HT-29 (cell line): ENCODE measurements at regions not wholly inside any gene's neighbourhood (a gene's known extent, or its start where the extent isn't known, plus 50 kb on each side); places are given as distances from the start of the nearest gene placed in this dataset.

Source experiments
- DNase-seq: peaks from one replicate; pipeline ENCODE4 v3.0.0-alpha.2; 2015; ENCODE audit warnings: low spot score

- no peak for DNase-seq
Measured at GRCh38 chr3:127458696-127459604, 131.6 kb downstream of the TPRA1 start.

DNA sequence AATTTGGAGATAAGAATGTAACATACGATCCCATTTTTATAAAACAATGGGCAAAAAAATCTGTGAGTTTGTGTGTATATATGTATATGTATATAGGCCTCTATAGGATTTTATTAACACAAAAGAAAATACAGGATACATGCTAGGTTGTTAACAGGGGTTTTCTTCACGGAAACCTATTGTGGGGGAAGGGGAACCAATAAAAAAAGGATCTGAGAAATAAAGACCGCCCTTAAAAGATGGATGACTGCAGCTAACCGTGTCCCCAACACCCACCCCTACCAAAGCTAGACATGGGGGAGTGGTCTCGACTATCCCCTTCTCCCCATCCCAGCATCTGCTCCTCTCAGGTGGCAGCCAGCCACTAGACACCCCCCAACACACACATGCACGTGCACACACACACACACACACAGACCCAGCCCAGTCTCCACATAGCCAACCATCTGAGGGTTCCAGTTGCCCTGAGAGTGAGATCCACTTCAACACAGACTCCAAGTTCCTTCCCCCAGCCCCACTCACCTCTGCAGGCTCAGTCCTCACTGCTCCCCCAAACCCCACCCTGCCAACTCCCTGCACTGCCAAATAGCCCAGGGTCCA lies 132.9 kb downstream of the TPRA1 start:
- DNase-seq = no peak

GRCh38 chr3:127457094-127457475 lies 133.4 kb downstream of the TPRA1 start:
- peak; percentile 33 for DNase-seq

DNA sequence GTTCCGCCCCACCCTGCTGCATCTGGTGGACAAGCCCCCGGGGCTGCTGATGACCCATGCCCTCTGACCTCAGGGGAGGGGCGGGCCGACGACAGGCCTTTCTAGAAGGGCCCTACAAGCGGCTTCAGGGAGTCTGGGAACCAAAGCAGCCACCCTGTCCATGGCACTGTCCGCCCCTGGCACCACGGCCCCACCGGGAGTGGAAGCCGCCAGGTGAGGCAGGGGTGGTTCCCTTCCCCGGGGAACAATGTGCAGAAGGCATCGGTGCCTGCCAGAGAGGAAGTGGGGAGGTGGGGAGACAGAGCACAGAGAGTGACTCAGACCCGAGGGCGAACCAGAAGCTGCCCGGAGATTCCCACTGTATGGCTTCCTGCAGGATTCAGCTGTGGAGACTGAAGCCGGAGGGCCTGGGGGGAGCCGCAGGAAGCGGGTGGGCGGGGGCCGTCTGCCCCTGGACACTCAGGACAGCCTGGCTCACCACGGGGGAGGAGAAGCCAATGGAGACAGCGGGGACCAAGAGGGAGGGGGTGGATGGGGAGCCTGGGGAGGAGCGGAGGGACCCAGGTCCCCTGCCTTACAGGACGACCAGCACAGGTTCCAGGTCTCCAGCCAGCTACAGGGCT lies 134.0 kb downstream of the TPRA1 start:
- no peak for DNase-seq

DNA sequence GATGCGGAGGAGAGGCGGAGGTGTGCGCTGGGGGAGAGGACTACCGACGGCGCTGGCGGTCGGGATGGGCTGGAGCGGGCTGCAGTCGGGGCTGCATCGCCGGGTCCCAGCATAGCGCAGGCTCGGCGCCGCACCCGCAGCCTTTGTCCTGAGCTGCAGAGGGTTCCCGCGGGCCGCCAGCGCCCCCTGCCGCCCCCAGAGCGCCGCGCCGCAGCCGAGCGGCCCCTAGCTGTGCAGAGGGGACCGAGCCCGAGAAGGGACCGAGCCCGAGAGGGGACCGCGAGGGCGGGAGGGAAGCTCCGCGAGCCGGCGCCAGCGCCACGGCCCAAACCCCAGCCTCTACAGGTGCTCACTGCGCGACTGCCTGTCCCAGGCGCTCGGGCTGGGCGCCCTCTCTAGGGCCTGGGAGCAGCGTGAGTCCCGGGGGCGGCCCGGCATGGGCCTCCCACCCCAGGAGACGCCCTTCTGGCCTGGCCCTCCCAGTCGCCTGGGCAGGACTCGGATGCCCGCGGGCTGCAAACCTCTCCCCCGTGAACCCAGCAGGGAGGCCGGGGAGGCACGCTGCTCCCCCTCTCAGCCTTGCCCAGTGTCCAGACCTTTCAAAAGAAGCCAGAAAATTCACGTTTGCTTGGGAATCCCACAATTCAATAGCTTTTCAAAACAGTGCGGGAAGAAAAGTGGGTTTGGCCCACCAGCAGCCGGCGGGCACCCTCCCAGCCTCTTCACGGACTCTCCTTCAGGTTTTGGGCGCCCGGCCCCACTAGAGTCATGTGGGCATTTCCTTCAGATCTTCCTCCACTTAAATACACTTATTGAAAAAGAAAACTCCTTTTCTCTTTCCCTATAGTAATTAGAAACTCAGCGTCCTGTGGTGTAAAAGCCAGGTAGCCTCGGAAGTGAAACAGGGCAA lies 134.7 kb downstream of the TPRA1 start:
- DNase-seq = peak; percentile 81

GRCh38 chr3:127454968-127455367 lies 135.6 kb downstream of the TPRA1 start:
- DNase-seq = no peak

DNA sequence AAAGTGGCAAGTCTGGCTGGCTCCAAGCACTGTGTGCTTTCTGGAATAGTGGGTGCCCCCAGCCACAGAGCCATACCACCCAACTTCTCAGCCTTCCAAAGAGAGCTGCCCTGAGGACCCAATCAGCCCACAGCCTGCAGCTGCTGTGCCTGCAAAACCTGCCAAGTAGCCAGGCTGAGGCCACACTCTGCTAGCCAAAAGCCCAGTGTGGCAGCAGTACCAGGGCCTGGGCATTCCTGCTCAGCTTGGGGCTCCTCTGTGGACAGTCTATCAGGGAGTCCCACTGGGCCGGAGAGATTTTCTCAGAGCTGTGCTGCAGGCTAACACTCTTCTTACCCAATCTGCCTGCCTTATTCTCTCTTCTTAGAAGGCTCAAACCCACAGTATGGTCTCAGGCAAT lies 136.5 kb downstream of the TPRA1 start:
- no peak for DNase-seq

- DNase-seq = no peak
Measured at GRCh38 chr3:127452321-127452821, 138.2 kb downstream of the TPRA1 start.

DNA sequence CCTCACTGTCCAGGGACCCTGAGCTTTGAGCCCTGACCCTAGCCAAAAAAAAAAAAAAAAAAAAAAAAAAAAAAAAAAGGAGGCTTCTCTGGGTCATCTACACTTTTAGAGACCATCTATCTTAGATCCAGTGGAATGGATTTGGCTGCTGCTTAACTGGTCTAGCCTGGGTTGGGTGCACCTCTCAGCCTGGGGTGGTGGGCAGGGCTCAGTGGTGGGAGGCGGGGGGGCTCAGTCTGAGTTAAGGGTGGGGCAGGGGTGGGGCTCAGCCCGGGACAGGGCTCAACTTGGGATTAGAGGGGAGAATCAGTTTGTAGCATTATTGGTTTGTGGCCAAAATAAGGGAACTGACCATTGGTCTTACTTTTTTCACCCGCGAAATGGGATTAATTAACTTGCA lies 139.2 kb downstream of the TPRA1 start:
- DNase-seq = no peak

- DNase-seq = no peak
Measured at GRCh38 chr3:127450331-127450730, 140.2 kb downstream of the TPRA1 start.

DNA sequence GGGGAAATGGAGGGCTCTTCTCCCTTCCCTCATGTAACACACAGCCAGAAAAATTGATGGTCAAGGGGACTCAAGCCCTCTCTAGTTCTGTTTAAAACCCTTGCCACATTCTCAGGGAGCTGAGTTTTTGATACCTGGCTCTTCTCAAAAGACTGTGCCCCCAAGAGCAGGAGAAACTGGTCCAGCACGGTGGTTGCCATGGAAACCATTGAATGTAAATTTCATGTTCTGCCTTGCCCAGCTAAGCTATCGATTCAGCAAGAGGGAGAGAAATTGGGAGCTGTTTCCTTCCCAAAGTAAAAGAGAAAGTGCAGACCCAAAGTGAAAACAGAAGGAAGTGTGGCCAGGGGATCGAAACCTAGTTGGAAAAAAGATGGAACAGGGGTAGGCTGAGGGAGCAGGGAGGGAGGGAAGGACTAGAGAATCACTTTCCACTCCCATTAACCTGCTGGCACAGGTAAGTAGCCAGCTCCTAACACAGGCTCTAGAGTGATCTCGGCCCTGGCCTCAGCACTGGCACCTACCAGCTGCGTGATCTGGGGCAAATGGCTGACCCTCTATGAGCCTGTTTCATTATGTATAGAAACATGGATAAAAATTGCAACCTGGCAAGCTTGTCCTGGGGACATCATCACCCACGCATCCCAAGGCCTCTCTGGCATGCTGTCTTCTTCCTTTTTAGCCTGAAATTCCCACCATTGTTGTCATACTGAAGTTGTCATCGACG lies 140.9 kb downstream of the TPRA1 start:
- no peak for DNase-seq

DNA sequence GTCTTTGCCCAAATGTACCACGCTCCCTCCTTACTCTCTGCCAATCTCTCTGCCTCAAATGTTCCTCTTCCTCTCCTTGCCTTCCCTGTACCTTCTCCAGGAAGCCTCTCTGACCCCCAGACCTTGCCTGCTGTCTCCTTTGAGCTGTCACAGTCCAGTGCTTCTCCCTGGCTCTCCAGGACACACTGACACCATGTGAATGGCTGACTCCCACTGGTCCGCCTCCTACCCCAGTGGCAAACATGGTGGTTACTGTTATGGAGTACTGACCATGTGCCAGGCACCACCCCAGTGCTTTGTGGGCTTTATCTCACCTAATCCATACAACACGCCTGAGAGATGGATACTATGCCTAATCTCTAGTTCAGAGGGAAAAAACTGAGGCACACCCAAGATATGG lies 141.9 kb downstream of the TPRA1 start:
- no peak for DNase-seq

DNA sequence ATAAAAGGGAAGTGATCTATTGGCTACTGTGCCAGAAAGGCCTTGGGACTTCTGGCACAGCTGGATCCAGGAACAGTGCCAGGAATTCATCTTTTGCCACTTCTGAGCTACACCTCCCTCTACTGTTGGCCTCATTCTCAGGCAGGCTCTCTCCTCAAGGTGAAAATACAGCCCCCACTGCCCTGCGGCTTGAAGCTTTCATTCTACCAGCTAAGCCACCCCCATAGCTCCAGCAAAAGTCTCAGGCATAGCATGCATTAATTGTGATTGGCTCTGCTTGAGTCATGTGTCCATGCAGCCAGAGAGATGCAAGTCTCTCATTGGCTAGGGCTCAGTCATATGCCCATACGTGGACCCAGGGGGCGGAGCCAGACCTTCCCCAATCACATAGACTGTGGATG lies 142.4 kb downstream of the TPRA1 start:
- no peak for DNase-seq

- DNase-seq = no peak
Measured at GRCh38 chr3:127446756-127447155, 143.8 kb downstream of the TPRA1 start.

GRCh38 chr3:127445581-127446343 lies 144.8 kb downstream of the TPRA1 start:
- DNase-seq = no peak

DNA sequence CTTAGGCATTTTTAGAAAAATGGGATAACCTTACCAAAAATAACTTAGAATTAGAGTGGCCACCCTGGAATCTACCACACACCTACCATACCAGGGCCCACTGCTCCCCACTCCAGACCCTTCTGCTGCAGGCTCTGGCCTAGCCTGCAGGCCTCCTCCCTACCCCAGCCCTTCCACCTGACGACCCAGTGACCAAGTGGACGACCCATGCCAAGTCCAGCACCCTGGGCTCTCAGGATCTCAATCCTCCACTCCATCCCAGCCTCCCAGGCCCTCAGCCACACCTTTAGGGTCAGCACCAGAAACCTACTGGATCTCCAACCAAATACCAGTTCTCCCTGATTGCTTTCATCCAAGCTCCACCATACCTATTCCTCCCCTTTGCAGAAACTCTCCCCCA lies 145.8 kb downstream of the TPRA1 start:
- no peak for DNase-seq

GRCh38 chr3:127443581-127444375 lies 146.8 kb downstream of the TPRA1 start:
- DNase-seq = no peak

DNA sequence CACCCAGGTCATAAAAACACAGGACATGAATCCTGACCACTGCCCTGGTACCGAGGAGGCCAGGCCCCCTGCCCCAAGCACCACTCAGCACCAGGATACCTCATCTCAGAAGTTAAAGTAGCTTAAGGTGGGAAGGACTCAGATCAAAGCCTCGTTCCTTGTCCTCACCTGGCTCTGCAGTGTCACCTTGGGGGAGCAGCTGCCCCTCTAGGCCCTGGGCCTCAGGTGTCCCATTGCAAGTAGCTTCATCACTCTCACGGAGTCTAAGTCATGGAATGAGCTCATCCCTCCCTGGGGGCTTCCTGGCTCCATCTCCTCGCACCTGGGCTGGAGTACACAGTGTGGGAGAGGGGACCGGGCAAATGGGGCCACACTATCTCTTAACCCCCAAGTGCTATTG lies 148.0 kb downstream of the TPRA1 start:
- DNase-seq = no peak

- DNase-seq = no peak
Measured at GRCh38 chr3:127441764-127442163, 148.8 kb downstream of the TPRA1 start.
